ENCODE measurements at regions not wholly inside any gene's neighbourhood (a gene's known extent, or its start where the extent isn't known, plus 50 kb on each side); places are given as distances from the start of the nearest gene placed in this dataset.

DNA sequence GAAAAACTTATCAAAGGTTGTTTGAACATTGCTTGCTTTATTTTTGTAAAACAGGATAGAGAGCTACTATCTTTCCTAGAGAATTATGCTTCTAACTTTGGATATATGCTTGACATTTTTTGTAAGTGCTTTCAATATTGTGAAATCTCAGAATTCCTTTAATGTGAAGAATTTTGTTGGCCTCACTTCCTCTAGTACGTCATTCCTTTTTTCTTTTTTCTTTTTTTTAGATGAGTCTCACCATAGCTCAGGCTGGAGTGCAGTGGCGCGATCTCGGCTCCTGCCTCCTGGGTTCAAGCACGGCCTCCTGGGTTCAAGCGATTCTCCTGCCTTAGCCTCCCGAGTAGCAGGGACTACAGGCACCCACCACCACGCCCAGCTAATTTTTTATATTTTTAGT is 668.1 kb downstream of the RFPL4B start (continued):
- TF ChIP-seq, protein P1, sequence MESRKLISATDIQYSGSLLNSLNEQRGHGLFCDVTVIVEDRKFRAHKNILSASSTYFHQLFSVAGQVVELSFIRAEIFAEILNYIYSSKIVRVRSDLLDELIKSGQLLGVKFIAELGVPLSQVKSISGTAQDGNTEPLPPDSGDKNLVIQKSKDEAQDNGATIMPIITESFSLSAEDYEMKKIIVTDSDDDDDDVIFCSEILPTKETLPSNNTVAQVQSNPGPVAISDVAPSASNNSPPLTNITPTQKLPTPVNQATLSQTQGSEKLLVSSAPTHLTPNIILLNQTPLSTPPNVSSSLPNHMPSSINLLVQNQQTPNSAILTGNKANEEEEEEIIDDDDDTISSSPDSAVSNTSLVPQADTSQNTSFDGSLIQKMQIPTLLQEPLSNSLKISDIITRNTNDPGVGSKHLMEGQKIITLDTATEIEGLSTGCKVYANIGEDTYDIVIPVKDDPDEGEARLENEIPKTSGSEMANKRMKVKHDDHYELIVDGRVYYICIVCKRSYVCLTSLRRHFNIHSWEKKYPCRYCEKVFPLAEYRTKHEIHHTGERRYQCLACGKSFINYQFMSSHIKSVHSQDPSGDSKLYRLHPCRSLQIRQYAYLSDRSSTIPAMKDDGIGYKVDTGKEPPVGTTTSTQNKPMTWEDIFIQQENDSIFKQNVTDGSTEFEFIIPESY (IDR thresholded peaks at IDR 0.05; ENCODE audit: borderline replicate concordance, low read depth) = no peak
- TF ChIP-seq SIN3A (IDR thresholded peaks at IDR 0.05; ENCODE audit: borderline replicate concordance, low read depth, low read length) (no peak), FOSL2 (IDR thresholded peaks at IDR 0.05; ENCODE audit: borderline replicate concordance, low read depth) (peak; percentile 5; the same call in 1 of the 2 replicates), FOXJ3 (CRISPR knock-in tag; IDR thresholded peaks at IDR 0.05) (no peak), GABPA (IDR thresholded peaks at IDR 0.05; ENCODE audit: low read depth) (no peak), NRF1 (IDR thresholded peaks at IDR 0.05; ENCODE audit: low read depth, low read length) (no peak), FOXM1 (IDR thresholded peaks at IDR 0.05; ENCODE audit: low read depth) (no peak), POLR2AphosphoS5 (IDR thresholded peaks at IDR 0.05; ENCODE audit: low read depth, low read length) (no peak), RAD21 (IDR thresholded peaks at IDR 0.05; ENCODE audit: low read length) (no peak), MEF2A (IDR thresholded peaks at IDR 0.05; ENCODE audit: borderline replicate concordance, low read depth) (no peak), RXRA (IDR thresholded peaks at IDR 0.05; ENCODE audit: borderline replicate concordance, low read depth) (no peak), USF2 (IDR thresholded peaks at IDR 0.05; ENCODE audit: borderline replicate concordance, low read depth, low read length) (no peak), TEAD4 (IDR thresholded peaks at IDR 0.05; ENCODE audit: borderline replicate concordance, insufficient read depth) (0 out of 2 replicates have a peak, but pooled peaks have one; percentile 28), JUND (IDR thresholded peaks at IDR 0.05) (no peak), CHD2 (IDR thresholded peaks at IDR 0.05; ENCODE audit: low read length, partially characterized antibody) (no peak), GATA2 (CRISPR knock-in tag; IDR thresholded peaks at IDR 0.05) (no peak), EZH2phosphoT487 (IDR thresholded peaks at IDR 0.05; ENCODE audit: borderline replicate concordance, low read depth) (no peak), YY1 (IDR thresholded peaks at IDR 0.05; ENCODE audit: low read depth) (no peak), TCF12 (IDR thresholded peaks at IDR 0.05) (peak; percentile 21; the same call in 1 of the 2 replicates), NFIC (IDR thresholded peaks at IDR 0.05; ENCODE audit: borderline replicate concordance) (peak; percentile 28; the same call in 1 of the 2 replicates), MAX (IDR thresholded peaks at IDR 0.05; ENCODE audit: low read depth) (no peak), MXI1 (IDR thresholded peaks at IDR 0.05; ENCODE audit: low read depth, low read length) (no peak)
- TF ChIP-seq, protein P2, sequence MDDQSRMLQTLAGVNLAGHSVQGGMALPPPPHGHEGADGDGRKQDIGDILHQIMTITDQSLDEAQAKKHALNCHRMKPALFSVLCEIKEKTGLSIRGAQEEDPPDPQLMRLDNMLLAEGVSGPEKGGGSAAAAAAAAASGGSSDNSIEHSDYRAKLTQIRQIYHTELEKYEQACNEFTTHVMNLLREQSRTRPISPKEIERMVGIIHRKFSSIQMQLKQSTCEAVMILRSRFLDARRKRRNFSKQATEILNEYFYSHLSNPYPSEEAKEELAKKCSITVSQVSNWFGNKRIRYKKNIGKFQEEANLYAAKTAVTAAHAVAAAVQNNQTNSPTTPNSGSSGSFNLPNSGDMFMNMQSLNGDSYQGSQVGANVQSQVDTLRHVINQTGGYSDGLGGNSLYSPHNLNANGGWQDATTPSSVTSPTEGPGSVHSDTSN (IDR thresholded peaks at IDR 0.05) = no peak; the same call in 1 of the 2 replicates
- TF ChIP-seq, protein P3, sequence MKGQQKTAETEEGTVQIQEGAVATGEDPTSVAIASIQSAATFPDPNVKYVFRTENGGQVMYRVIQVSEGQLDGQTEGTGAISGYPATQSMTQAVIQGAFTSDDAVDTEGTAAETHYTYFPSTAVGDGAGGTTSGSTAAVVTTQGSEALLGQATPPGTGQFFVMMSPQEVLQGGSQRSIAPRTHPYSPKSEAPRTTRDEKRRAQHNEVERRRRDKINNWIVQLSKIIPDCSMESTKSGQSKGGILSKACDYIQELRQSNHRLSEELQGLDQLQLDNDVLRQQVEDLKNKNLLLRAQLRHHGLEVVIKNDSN (IDR thresholded peaks at IDR 0.05; ENCODE audit: borderline replicate concordance, low read depth) = no peak
- TF ChIP-seq, protein P4, sequence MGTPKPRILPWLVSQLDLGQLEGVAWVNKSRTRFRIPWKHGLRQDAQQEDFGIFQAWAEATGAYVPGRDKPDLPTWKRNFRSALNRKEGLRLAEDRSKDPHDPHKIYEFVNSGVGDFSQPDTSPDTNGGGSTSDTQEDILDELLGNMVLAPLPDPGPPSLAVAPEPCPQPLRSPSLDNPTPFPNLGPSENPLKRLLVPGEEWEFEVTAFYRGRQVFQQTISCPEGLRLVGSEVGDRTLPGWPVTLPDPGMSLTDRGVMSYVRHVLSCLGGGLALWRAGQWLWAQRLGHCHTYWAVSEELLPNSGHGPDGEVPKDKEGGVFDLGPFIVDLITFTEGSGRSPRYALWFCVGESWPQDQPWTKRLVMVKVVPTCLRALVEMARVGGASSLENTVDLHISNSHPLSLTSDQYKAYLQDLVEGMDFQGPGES (IDR thresholded peaks at IDR 0.05; ENCODE audit: low read depth, low read length) = no peak

Data from SK-N-SH (cell line).